ENCODE measurements at regions not wholly inside any gene's neighbourhood (a gene's known extent, or its start where the extent isn't known, plus 50 kb on each side); places are given as distances from the start of the nearest gene placed in this dataset.

DNA sequence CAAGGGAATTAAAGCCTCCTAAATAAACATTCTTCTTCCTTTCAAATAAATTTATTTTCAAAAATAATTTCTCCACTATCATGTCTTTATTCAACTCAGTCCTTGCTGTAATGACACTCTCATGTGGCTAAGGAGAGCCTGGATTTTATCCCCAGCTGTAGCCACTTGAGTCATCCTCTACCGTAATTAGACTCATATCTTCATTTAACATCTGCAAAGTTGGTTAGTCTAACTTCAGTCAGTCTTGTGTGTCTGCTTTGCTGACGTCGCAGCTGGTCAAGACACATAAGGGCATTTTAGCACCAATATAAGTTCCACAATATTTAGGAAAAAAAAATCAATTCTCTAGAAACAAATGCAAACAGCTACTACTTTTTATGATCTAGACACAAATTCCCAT, 776.4 kb upstream of the ATXN8OS start:
- H3K79me1 ChIP-seq (ENCODE audit: low read depth, low read length) = no peaks in the 10 kb centered on the region
- H3K36me3 ChIP-seq (replicated peaks in 1 of 2; ENCODE audit: control insufficient read depth in 2 of 2, insufficient read depth in 2 of 2, low read length in 2 of 2) = no peaks in the 10 kb centered on the region
- no peak overlapping the region for H2AFZ ChIP-seq (ENCODE audit: low read length)
- H3K4me2 ChIP-seq (ENCODE audit: insufficient read depth, low read length, poor library complexity, severe bottlenecking) = no peak overlapping the region
- no CpG with 5 or more reads among the region's 3 CpGs for WGBS, 2 donors (ENCODE audit: extremely low coverage in 2 of 2, insufficient read length in 2 of 2, insufficient replicate concordance in 1 of 2)
- no peak overlapping the region for H2AK5ac ChIP-seq (ENCODE audit: low read depth, low read length)
- no peak overlapping the region for H3K18ac ChIP-seq (ENCODE audit: low read length)
- no peaks in the 10 kb centered on the region for H3K9me3 ChIP-seq (replicated peaks in 1 of 2; ENCODE audit: control insufficient read depth in 2 of 2, insufficient read depth in 1 of 2, low read depth in 1 of 2, low read length in 2 of 2)
- H3K4ac ChIP-seq (ENCODE audit: low read length) = no peak overlapping the region
- no peak overlapping the region for H3K4me3 ChIP-seq (ENCODE audit: low read length in 2 of 2)
- H2BK5ac ChIP-seq (ENCODE audit: low read length) = no peak overlapping the region
- H2BK15ac ChIP-seq (ENCODE audit: low read length) = no peak overlapping the region
- no peak overlapping the region for H4K8ac ChIP-seq (ENCODE audit: low read depth, low read length)
- H2BK120ac ChIP-seq (ENCODE audit: low read depth, low read length) = no peak overlapping the region
- H3K23ac ChIP-seq (ENCODE audit: low read depth, low read length, poor library complexity) = no peak overlapping the region
- no peak overlapping the region for H3K27ac ChIP-seq (replicated peaks; ENCODE audit: low read length)
- no peaks in the 10 kb centered on the region for H3K4me1 ChIP-seq (ENCODE audit: control insufficient read depth in 2 of 2, insufficient read depth in 1 of 2, low read depth in 1 of 2, low read length in 2 of 2)
- H3K27me3 ChIP-seq (ENCODE audit: control insufficient read depth in 3 of 3, insufficient read depth in 3 of 3, low read depth in 1 of 3, low read length in 3 of 3) = no peaks in the 10 kb centered on the region
- no peak overlapping the region for H2BK12ac ChIP-seq (ENCODE audit: low read length)
- H4K91ac ChIP-seq (ENCODE audit: low read depth, low read length, poor library complexity) = no peak overlapping the region
- no peak overlapping the region for H3K14ac ChIP-seq (ENCODE audit: low read length)
- H3K9ac ChIP-seq (ENCODE audit: low read depth, low read length, poor library complexity) = no peak overlapping the region
- no peak for DNase-seq (ENCODE audit: low spot score)

GRCh38 chr13:69324090-69324886, 783.3 kb upstream of the ATXN8OS start:
- Histone ChIP-seq H3K23ac (ENCODE audit: low read depth, low read length, poor library complexity) (no peak overlapping the region), H2BK15ac (ENCODE audit: low read length) (no peak overlapping the region), H3K4me1 (ENCODE audit: control insufficient read depth in 2 of 2, insufficient read depth in 1 of 2, low read depth in 1 of 2, low read length in 2 of 2) (no peaks in the 10 kb centered on the region), H3K79me1 (ENCODE audit: low read depth, low read length) (no peaks in the 10 kb centered on the region), H3K9ac (ENCODE audit: low read depth, low read length, poor library complexity) (no peak overlapping the region), H3K14ac (ENCODE audit: low read length) (no peak overlapping the region), H2BK12ac (ENCODE audit: low read length) (no peak overlapping the region), H3K4ac (ENCODE audit: low read length) (no peak overlapping the region), H3K36me3 (replicated peaks in 1 of 2; ENCODE audit: control insufficient read depth in 2 of 2, insufficient read depth in 2 of 2, low read length in 2 of 2) (no peaks in the 10 kb centered on the region), H2AFZ (ENCODE audit: low read length) (no peak overlapping the region), H3K4me2 (ENCODE audit: insufficient read depth, low read length, poor library complexity, severe bottlenecking) (no peak overlapping the region), H2BK120ac (ENCODE audit: low read depth, low read length) (no peak overlapping the region), H3K4me3 (ENCODE audit: low read length in 2 of 2) (no peak overlapping the region), H3K27ac (replicated peaks; ENCODE audit: low read length) (no peak overlapping the region), H3K18ac (ENCODE audit: low read length) (no peak overlapping the region), H3K27me3 (ENCODE audit: control insufficient read depth in 3 of 3, insufficient read depth in 3 of 3, low read depth in 1 of 3, low read length in 3 of 3) (no peaks in the 10 kb centered on the region), H2AK5ac (ENCODE audit: low read depth, low read length) (no peak overlapping the region), H4K91ac (ENCODE audit: low read depth, low read length, poor library complexity) (no peak overlapping the region), H3K9me3 (replicated peaks in 1 of 2; ENCODE audit: control insufficient read depth in 2 of 2, insufficient read depth in 1 of 2, low read depth in 1 of 2, low read length in 2 of 2) (no peaks in the 10 kb centered on the region), H4K8ac (ENCODE audit: low read depth, low read length) (no peak overlapping the region), H2BK5ac (ENCODE audit: low read length) (no peak overlapping the region)
- WGBS, 2 donors (ENCODE audit: extremely low coverage in 2 of 2, insufficient read length in 2 of 2, insufficient replicate concordance in 1 of 2) = no CpG with 5 or more reads among the region's 2 CpGs
- DNase-seq (ENCODE audit: low spot score) = peak; percentile 3

DNA sequence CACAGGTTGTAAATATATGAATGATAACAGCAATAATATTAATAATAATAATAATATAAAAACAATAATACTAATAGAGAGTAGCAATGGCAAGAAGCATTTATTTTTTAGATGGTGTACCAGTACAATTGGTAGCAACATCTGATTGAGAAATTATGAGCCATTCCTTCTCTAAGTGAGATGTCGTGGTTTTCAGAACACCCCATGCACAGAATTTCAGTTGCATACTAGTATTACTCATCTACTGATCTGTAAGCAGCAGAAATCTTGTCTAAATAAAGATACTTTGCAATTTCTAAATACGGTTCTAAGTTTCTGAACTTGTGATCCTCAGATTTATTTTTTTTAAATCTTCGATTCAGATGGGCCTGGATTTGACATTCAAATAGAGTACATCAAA, 788.0 kb upstream of the ATXN8OS start:
- Histone ChIP-seq H3K9ac (ENCODE audit: low read depth, low read length, poor library complexity) (no peak overlapping the region), H3K4me3 (ENCODE audit: low read length in 2 of 2) (no peak overlapping the region), H3K9me3 (replicated peaks in 1 of 2; ENCODE audit: control insufficient read depth in 2 of 2, insufficient read depth in 1 of 2, low read depth in 1 of 2, low read length in 2 of 2) (no peaks in the 10 kb centered on the region), H2BK12ac (ENCODE audit: low read length) (no peak overlapping the region), H2BK5ac (ENCODE audit: low read length) (no peak overlapping the region), H2BK120ac (ENCODE audit: low read depth, low read length) (no peak overlapping the region), H3K4ac (ENCODE audit: low read length) (no peak overlapping the region), H3K14ac (ENCODE audit: low read length) (no peak overlapping the region), H3K79me1 (ENCODE audit: low read depth, low read length) (no peaks in the 10 kb centered on the region), H3K36me3 (replicated peaks in 1 of 2; ENCODE audit: control insufficient read depth in 2 of 2, insufficient read depth in 2 of 2, low read length in 2 of 2) (no peaks in the 10 kb centered on the region), H3K27me3 (ENCODE audit: control insufficient read depth in 3 of 3, insufficient read depth in 3 of 3, low read depth in 1 of 3, low read length in 3 of 3) (no peaks in the 10 kb centered on the region), H4K91ac (ENCODE audit: low read depth, low read length, poor library complexity) (no peak overlapping the region), H2BK15ac (ENCODE audit: low read length) (no peak overlapping the region), H3K23ac (ENCODE audit: low read depth, low read length, poor library complexity) (no peak overlapping the region), H3K27ac (replicated peaks; ENCODE audit: low read length) (no peak overlapping the region), H2AFZ (ENCODE audit: low read length) (no peak overlapping the region), H3K4me1 (ENCODE audit: control insufficient read depth in 2 of 2, insufficient read depth in 1 of 2, low read depth in 1 of 2, low read length in 2 of 2) (no peaks in the 10 kb centered on the region), H2AK5ac (ENCODE audit: low read depth, low read length) (no peak overlapping the region), H3K18ac (ENCODE audit: low read length) (no peak overlapping the region), H3K4me2 (ENCODE audit: insufficient read depth, low read length, poor library complexity, severe bottlenecking) (no peak overlapping the region), H4K8ac (ENCODE audit: low read depth, low read length) (no peak overlapping the region)
- DNase-seq (ENCODE audit: low spot score) = no peak
- WGBS, 2 donors (ENCODE audit: extremely low coverage in 2 of 2, insufficient read length in 2 of 2, insufficient replicate concordance in 1 of 2) = no CpG with 5 or more reads among the region's 3 CpGs

DNA sequence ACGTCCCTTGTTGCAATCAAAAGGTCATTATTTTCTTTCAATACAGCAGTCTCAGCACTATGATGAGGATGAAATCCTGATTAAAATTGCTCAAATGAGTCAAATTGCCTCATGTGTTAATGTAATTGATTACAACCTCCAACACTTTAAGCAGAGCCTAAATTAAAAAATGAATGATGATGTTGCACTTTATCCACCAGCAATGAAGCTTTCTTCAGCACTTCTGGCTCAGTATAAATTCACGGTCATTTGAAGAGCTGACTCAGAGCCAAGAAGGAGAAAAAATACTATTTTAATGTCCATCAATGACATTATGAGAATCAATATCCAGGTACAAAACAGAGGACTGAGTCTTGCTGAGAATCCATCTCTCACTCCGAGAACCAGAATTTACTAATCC, 792.6 kb upstream of the ATXN8OS start:
- Histone ChIP-seq H3K4me2 (ENCODE audit: insufficient read depth, low read length, poor library complexity, severe bottlenecking) (no peak overlapping the region), H2AFZ (ENCODE audit: low read length) (no peak overlapping the region), H3K9ac (ENCODE audit: low read depth, low read length, poor library complexity) (no peak overlapping the region), H3K79me1 (ENCODE audit: low read depth, low read length) (no peaks in the 10 kb centered on the region), H4K91ac (ENCODE audit: low read depth, low read length, poor library complexity) (no peak overlapping the region), H2BK15ac (ENCODE audit: low read length) (no peak overlapping the region), H3K27me3 (ENCODE audit: control insufficient read depth in 3 of 3, insufficient read depth in 3 of 3, low read depth in 1 of 3, low read length in 3 of 3) (no peaks in the 10 kb centered on the region), H3K14ac (ENCODE audit: low read length) (no peak overlapping the region), H3K4ac (ENCODE audit: low read length) (no peak overlapping the region), H3K4me3 (ENCODE audit: low read length in 2 of 2) (no peak overlapping the region), H3K9me3 (replicated peaks in 1 of 2; ENCODE audit: control insufficient read depth in 2 of 2, insufficient read depth in 1 of 2, low read depth in 1 of 2, low read length in 2 of 2) (no peaks in the 10 kb centered on the region), H3K18ac (ENCODE audit: low read length) (no peak overlapping the region), H3K27ac (replicated peaks; ENCODE audit: low read length) (no peak overlapping the region), H2AK5ac (ENCODE audit: low read depth, low read length) (no peak overlapping the region), H3K23ac (ENCODE audit: low read depth, low read length, poor library complexity) (no peak overlapping the region), H2BK120ac (ENCODE audit: low read depth, low read length) (no peak overlapping the region), H2BK12ac (ENCODE audit: low read length) (no peak overlapping the region), H3K4me1 (ENCODE audit: control insufficient read depth in 2 of 2, insufficient read depth in 1 of 2, low read depth in 1 of 2, low read length in 2 of 2) (no peaks in the 10 kb centered on the region), H3K36me3 (replicated peaks in 1 of 2; ENCODE audit: control insufficient read depth in 2 of 2, insufficient read depth in 2 of 2, low read length in 2 of 2) (no peaks in the 10 kb centered on the region), H4K8ac (ENCODE audit: low read depth, low read length) (no peak overlapping the region), H2BK5ac (ENCODE audit: low read length) (no peak overlapping the region)
- WGBS, 2 donors (ENCODE audit: extremely low coverage in 2 of 2, insufficient read length in 2 of 2, insufficient replicate concordance in 1 of 2) = no CpG with 5 or more reads among the region's 3 CpGs
- no peak for DNase-seq (ENCODE audit: low spot score)
